ENCODE measurements at regions not wholly inside any gene's neighbourhood (a gene's known extent, or its start where the extent isn't known, plus 50 kb on each side); places are given as distances from the start of the nearest gene placed in this dataset.

DNA sequence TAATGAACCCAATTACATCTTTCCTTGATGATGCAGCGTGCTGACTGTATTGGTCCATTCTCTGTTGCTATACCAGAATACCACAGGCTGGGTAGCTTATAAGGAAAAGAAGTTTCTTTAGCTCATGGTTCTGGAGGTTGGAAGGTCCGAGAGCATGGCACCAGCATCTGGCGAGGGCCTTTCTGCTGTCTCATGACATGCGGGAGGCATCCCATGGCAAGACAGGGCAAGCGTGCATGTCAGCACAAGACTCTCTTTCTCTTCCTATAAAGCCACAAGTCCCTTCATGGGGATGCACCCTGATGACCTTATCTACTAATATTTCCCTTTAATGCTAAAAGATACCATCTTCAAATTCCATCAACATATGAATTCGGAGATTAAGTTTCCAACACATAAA, 122.8 kb upstream of the FHL2 start:
- TF ChIP-seq, protein P1, sequence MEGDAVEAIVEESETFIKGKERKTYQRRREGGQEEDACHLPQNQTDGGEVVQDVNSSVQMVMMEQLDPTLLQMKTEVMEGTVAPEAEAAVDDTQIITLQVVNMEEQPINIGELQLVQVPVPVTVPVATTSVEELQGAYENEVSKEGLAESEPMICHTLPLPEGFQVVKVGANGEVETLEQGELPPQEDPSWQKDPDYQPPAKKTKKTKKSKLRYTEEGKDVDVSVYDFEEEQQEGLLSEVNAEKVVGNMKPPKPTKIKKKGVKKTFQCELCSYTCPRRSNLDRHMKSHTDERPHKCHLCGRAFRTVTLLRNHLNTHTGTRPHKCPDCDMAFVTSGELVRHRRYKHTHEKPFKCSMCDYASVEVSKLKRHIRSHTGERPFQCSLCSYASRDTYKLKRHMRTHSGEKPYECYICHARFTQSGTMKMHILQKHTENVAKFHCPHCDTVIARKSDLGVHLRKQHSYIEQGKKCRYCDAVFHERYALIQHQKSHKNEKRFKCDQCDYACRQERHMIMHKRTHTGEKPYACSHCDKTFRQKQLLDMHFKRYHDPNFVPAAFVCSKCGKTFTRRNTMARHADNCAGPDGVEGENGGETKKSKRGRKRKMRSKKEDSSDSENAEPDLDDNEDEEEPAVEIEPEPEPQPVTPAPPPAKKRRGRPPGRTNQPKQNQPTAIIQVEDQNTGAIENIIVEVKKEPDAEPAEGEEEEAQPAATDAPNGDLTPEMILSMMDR (IDR thresholded peaks at IDR 0.05): no peak
- TF ChIP-seq TAF1 (IDR thresholded peaks at IDR 0.05; ENCODE audit: borderline replicate concordance, low read depth, low read length): no peak
- TF ChIP-seq MEF2A (IDR thresholded peaks at IDR 0.05; ENCODE audit: borderline replicate concordance, low read depth): no peak
- no peak for TF ChIP-seq RXRA (IDR thresholded peaks at IDR 0.05; ENCODE audit: borderline replicate concordance, low read depth)
- no peak for TF ChIP-seq JUND (IDR thresholded peaks at IDR 0.05)
- TF ChIP-seq, protein P2, sequence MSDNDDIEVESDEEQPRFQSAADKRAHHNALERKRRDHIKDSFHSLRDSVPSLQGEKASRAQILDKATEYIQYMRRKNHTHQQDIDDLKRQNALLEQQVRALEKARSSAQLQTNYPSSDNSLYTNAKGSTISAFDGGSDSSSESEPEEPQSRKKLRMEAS (IDR thresholded peaks at IDR 0.05; ENCODE audit: low read depth): no peak
- no peak for TF ChIP-seq NFIC (IDR thresholded peaks at IDR 0.05; ENCODE audit: borderline replicate concordance)
- TF ChIP-seq RCOR1 (IDR thresholded peaks at IDR 0.05; ENCODE audit: low read length): no peak
- no peak for TF ChIP-seq FOXM1 (IDR thresholded peaks at IDR 0.05; ENCODE audit: low read depth)
- TF ChIP-seq FOXJ3 (CRISPR knock-in tag; IDR thresholded peaks at IDR 0.05): no peak
- no peak for TF ChIP-seq EZH2phosphoT487 (IDR thresholded peaks at IDR 0.05; ENCODE audit: borderline replicate concordance, low read depth)
- no peak for TF ChIP-seq TCF12 (IDR thresholded peaks at IDR 0.05)
- no peak for TF ChIP-seq NRF1 (IDR thresholded peaks at IDR 0.05; ENCODE audit: low read depth, low read length)
- TF ChIP-seq TEAD4 (IDR thresholded peaks at IDR 0.05; ENCODE audit: borderline replicate concordance, insufficient read depth): no peak

All from SK-N-SH (cell line).